WERI-Rb-1 (cell line): ENCODE measurements at regions not wholly inside any gene's neighbourhood (a gene's known extent, or its start where the extent isn't known, plus 50 kb on each side); places are given as distances from the start of the nearest gene placed in this dataset.
"Not testable (repeated sequence)": the region's sequence is repeated elsewhere in the genome, so short reads cannot be mapped to it uniquely, and the experiment has no call there.

Experiments
- DNase-seq: peaks from one replicate; pipeline ENCODE4 v3.0.0-alpha.2; 2020
- H3K27ac ChIP-seq: fragments of 250-450 bp; sonication (Bioruptor Pico); 2 replicates; pipeline ENCODE4 v1.5.1; 2020; ENCODE audit warnings: mild to moderate bottlenecking, moderate library complexity
- H3K27me3 ChIP-seq: fragments of 250-450 bp; sonication (Bioruptor Pico); 2 replicates; pipeline ENCODE4 v1.5.1; 2021; ENCODE audit warnings: mild to moderate bottlenecking, low read depth, moderate library complexity; ENCODE audit not compliant: insufficient read depth, severe bottlenecking
- H3K36me3 ChIP-seq: fragments of 250-450 bp; sonication (Bioruptor Pico); 2 replicates; pipeline ENCODE4 v1.5.1; 2020; ENCODE audit warnings: mild to moderate bottlenecking, moderate library complexity
- H3K4me3 ChIP-seq: 2 replicates; pipeline ENCODE4 v1.5.1; 2011; ENCODE audit warnings: low read depth, mild to moderate bottlenecking, control low read depth, low read length
- H3K9me3 ChIP-seq: fragments of 250-450 bp; sonication (Bioruptor Pico); 2 replicates; pipeline ENCODE4 v1.5.1; 2021; ENCODE audit warnings: mild to moderate bottlenecking, moderate library complexity; ENCODE audit not compliant: severe bottlenecking
- TF ChIP-seq, protein P1 (sequence below): IDR thresholded peaks from 2 replicates; pipeline ENCODE4 v1.5.1; 2011; ENCODE audit warnings: low read depth, mild to moderate bottlenecking, control low read depth, inconsistent platforms, low read length

DNA sequence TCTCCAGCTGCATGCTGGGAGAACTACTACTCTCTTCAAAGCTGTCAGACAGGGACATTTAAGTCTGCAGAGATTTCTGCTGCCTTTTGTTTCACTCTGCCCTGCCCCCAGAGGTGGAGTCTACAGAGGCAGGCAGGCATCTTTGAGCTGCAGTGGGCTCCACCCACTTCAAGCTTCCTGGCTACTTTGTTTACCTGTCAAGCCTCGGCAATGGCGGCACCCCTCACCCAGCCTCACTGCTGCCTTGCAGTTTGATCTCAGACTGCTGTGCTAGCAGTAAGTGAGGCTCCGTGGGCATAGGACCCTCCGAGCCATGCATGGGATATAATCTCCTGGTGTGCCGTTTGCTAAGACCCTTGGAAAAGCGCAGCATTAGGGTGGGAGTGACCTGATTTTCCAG is 61.7 kb downstream of the DMRTA1 start:
- not testable (repeated sequence) for H3K9me3 ChIP-seq, H3K4me3 ChIP-seq, H3K27me3 ChIP-seq, DNase-seq, H3K27ac ChIP-seq, H3K36me3 ChIP-seq

- Histone ChIP-seq H3K4me3 (no peak overlapping the region), H3K27ac (no peak overlapping the region), H3K9me3 (no peaks in the 10 kb centered on the region), H3K36me3 (no peaks in the 10 kb centered on the region), H3K27me3 (no peaks in the 10 kb centered on the region)
- TF ChIP-seq, protein P1, sequence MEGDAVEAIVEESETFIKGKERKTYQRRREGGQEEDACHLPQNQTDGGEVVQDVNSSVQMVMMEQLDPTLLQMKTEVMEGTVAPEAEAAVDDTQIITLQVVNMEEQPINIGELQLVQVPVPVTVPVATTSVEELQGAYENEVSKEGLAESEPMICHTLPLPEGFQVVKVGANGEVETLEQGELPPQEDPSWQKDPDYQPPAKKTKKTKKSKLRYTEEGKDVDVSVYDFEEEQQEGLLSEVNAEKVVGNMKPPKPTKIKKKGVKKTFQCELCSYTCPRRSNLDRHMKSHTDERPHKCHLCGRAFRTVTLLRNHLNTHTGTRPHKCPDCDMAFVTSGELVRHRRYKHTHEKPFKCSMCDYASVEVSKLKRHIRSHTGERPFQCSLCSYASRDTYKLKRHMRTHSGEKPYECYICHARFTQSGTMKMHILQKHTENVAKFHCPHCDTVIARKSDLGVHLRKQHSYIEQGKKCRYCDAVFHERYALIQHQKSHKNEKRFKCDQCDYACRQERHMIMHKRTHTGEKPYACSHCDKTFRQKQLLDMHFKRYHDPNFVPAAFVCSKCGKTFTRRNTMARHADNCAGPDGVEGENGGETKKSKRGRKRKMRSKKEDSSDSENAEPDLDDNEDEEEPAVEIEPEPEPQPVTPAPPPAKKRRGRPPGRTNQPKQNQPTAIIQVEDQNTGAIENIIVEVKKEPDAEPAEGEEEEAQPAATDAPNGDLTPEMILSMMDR, result no peak
- DNase-seq, result no peak
These were observed 62.2 kb downstream of the DMRTA1 start for GRCh38 chr9:22508790-22509189.

DNA sequence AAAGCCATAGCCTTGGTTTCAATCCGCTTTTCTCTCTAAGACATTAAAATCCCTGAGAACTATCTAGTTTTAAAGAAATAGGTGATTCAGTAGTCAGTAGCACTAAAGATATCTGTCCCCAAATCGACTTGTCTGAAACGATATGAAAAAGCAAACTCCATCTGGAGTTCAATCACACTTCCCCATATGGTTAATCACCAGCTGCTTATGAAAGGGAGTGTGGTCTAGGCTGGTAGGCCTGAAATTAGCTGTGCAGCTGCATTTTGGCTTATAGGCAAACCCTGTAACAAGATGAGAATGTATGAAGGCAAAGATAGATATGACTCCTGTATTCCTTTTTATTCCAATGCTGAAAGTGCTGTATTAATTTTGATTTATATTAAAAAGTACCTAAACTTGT is 65.9 kb downstream of the DMRTA1 start:
- TF ChIP-seq, protein P1, result no peak
- Histone ChIP-seq H3K9me3 (no peaks in the 10 kb centered on the region), H3K27ac (no peak overlapping the region), H3K36me3 (no peaks in the 10 kb centered on the region), H3K27me3 (no peaks in the 10 kb centered on the region), H3K4me3 (no peak overlapping the region)
- no peak for DNase-seq

DNA sequence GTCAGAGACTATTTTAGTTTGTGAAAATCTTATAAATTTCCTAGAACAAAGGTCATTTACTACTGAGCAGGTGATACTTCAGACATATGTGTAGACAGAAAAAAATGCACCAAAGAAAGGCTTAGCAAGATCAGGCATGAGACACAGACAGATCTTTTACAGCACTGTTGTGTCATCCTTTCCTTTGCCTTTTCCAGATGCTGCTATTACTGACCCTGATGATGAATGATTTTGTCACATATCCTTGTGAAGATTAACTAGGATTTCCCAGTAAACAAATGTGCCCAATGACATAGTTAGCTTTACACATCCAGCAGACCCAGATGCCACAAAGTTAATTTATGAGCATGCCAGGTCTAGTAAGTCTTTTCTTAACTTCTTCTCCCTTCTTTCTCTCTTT is 68.2 kb downstream of the DMRTA1 start:
- DNase-seq, result no peak
- Histone ChIP-seq H3K36me3 (no peaks in the 10 kb centered on the region), H3K27me3 (no peaks in the 10 kb centered on the region), H3K9me3 (no peaks in the 10 kb centered on the region), H3K27ac (no peak overlapping the region), H3K4me3 (no peak overlapping the region)
- TF ChIP-seq, protein P1, result no peak

DNA sequence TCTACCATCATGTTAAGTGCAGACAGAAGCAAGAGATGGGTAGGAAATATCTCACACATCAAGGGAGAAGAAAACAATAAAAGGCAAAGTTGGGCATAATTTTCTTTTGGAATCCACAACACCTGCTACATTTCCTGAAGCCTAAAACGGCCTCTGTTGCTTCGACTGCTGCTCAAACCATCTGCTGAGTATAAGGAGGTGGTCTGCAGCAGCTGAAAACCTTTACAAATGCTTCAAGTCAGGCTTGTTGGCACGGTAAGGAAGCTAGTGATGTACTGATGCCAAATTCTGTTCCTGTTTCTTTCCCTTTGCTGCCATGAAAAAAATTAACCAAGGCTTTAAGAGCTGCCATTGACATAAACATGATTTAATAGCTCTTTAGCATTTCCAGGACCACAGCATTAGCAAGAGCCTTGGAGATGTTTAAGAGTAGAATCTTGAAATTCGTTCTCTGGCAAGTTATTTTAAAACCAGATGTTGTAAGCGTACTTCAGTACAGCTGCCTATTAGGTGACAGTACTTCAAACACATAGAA is 75.6 kb downstream of the DMRTA1 start:
- Histone ChIP-seq H3K27ac (no peak overlapping the region), H3K27me3 (no peaks in the 10 kb centered on the region), H3K4me3 (no peak overlapping the region), H3K36me3 (no peaks in the 10 kb centered on the region), H3K9me3 (no peaks in the 10 kb centered on the region)
- TF ChIP-seq, protein P1, result no peak
- no peak for DNase-seq

- Histone ChIP-seq H3K4me3 (no peak overlapping the region), H3K36me3 (no peaks in the 10 kb centered on the region), H3K9me3 (no peaks in the 10 kb centered on the region), H3K27ac (no peak overlapping the region), H3K27me3 (no peaks in the 10 kb centered on the region)
- peak; percentile 28 for DNase-seq
- TF ChIP-seq, protein P1, result peak; percentile 48
These were observed 81.9 kb downstream of the DMRTA1 start for GRCh38 chr9:22528485-22528884.
